ENCODE measurements at regions not wholly inside any gene's neighbourhood (a gene's known extent, or its start where the extent isn't known, plus 50 kb on each side); places are given as distances from the start of the nearest gene placed in this dataset.

- peak overlapping the region; percentile 51 for H3K4me3 Mint-ChIP-seq
- peak in 1 of 3 donors; percentile 45 for ATAC-seq
- no peaks in the 10 kb centered on the region for H3K36me3 Mint-ChIP-seq
- no peak for DNase-seq
- Histone ChIP-seq H3K27ac (ENCODE audit: low read length) (no peak overlapping the region), H3K27me3 (ENCODE audit: control insufficient read depth, insufficient read depth, low read length) (no peaks in the 10 kb centered on the region), H3K9me3 (ENCODE audit: control insufficient read depth, insufficient read depth, low read length) (no peaks in the 10 kb centered on the region), H3K4me3 (ENCODE audit: low read length) (no peak overlapping the region), H3K4me1 (ENCODE audit: control insufficient read depth, insufficient read depth, low read length) (peaks cover 10% of the 10 kb centered on the region), H3K36me3 (ENCODE audit: control insufficient read depth, insufficient read depth, low read length) (no peaks in the 10 kb centered on the region)
- 69% methylated on average over 8 of the region's 8 CpGs for WGBS (ENCODE audit: insufficient coverage)
- no peaks in the 10 kb centered on the region for H3K9me3 Mint-ChIP-seq
- intact Hi-C loops (cut with micrococcal nuclease), result loop anchor here (10.0 kb wide), 1 partner anchor 65 kb away; no protein-coding TSS in a partner anchor
- TF ChIP-seq CTCF (IDR thresholded peaks at IDR 0.05), result no peak
- peaks cover 12% of the 10 kb centered on the region in 2 donors for H3K27me3 Mint-ChIP-seq (ENCODE audit: low read depth in 2 of 2)
- peak overlapping the region in 1 of 2 donors; percentile 45 for H3K27ac Mint-ChIP-seq
- H3K4me1 Mint-ChIP-seq, result peaks cover 11% of the 10 kb centered on the region in 2 donors
Observed at GRCh38 chrX:40449956-40450706, 130.6 kb upstream of the ATP6AP2 start.

- ATAC-seq (peak in 1 of 3 donors; percentile 47), DNase-seq (no peak)
- no peaks in the 10 kb centered on the region for H3K36me3 ChIP-seq (ENCODE audit: control insufficient read depth, insufficient read depth, low read length)
- peaks cover 9 to 10% of the 10 kb centered on the region in 2 donors for H3K27me3 Mint-ChIP-seq (ENCODE audit: low read depth in 2 of 2)
- H3K27ac Mint-ChIP-seq, result no peak overlapping the region
- H3K9me3 Mint-ChIP-seq, result no peaks in the 10 kb centered on the region
- 72% methylated on average over 7 of the region's 7 CpGs for WGBS (ENCODE audit: insufficient coverage)
- TF ChIP-seq CTCF (IDR thresholded peaks at IDR 0.05), result no peak
- H3K9me3 ChIP-seq (ENCODE audit: control insufficient read depth, insufficient read depth, low read length), result no peaks in the 10 kb centered on the region
- H3K4me3 ChIP-seq (ENCODE audit: low read length), result no peak overlapping the region
- peaks cover 10% of the 10 kb centered on the region for H3K4me1 ChIP-seq (ENCODE audit: control insufficient read depth, insufficient read depth, low read length)
- peaks cover 11% of the 10 kb centered on the region in 2 donors for H3K4me1 Mint-ChIP-seq
- H3K27me3 ChIP-seq (ENCODE audit: control insufficient read depth, insufficient read depth, low read length), result no peaks in the 10 kb centered on the region
- no peak overlapping the region for H3K27ac ChIP-seq (ENCODE audit: low read length)
- no peaks in the 10 kb centered on the region for H3K36me3 Mint-ChIP-seq
- H3K4me3 Mint-ChIP-seq, result no peak overlapping the region
- intact Hi-C loops (cut with micrococcal nuclease), result loop anchor here (10.0 kb wide), 1 partner anchor 65 kb away; no protein-coding TSS in a partner anchor
Observed at GRCh38 chrX:40449396-40449795, 131.4 kb upstream of the ATP6AP2 start.

GRCh38 chrX:40448793-40449192 is 132.0 kb upstream of the ATP6AP2 start:
- H3K4me3 Mint-ChIP-seq, result no peak overlapping the region
- peaks cover 6 to 9% of the 10 kb centered on the region in 2 donors for H3K27me3 Mint-ChIP-seq (ENCODE audit: low read depth in 2 of 2)
- no peaks in the 10 kb centered on the region for H3K9me3 Mint-ChIP-seq
- no peak for ATAC-seq
- no peaks in the 10 kb centered on the region for H3K36me3 Mint-ChIP-seq
- DNase-seq, result no peak
- no peak for TF ChIP-seq CTCF (IDR thresholded peaks at IDR 0.05)
- peaks cover 11% of the 10 kb centered on the region in 2 donors for H3K4me1 Mint-ChIP-seq
- no peak overlapping the region for H3K4me3 ChIP-seq (ENCODE audit: low read length)
- H3K27ac ChIP-seq (ENCODE audit: low read length), result no peak overlapping the region
- no peaks in the 10 kb centered on the region for H3K27me3 ChIP-seq (ENCODE audit: control insufficient read depth, insufficient read depth, low read length)
- intact Hi-C loops (cut with micrococcal nuclease), result loop anchor here (10.0 kb wide), 1 partner anchor 64 kb away; no protein-coding TSS in a partner anchor
- H3K36me3 ChIP-seq (ENCODE audit: control insufficient read depth, insufficient read depth, low read length), result no peaks in the 10 kb centered on the region
- 68% methylated on average over 3 of the region's 6 CpGs for WGBS (ENCODE audit: insufficient coverage)
- H3K4me1 ChIP-seq (ENCODE audit: control insufficient read depth, insufficient read depth, low read length), result peaks cover 10% of the 10 kb centered on the region
- no peaks in the 10 kb centered on the region for H3K9me3 ChIP-seq (ENCODE audit: control insufficient read depth, insufficient read depth, low read length)
- no peak overlapping the region for H3K27ac Mint-ChIP-seq

Measured in natural killer cell (primary cell).